Gastroesophageal sphincter (tissue), 3 donors: ENCODE measurements at regions not wholly inside any gene's neighbourhood (a gene's known extent, or its start where the extent isn't known, plus 50 kb on each side); places are given as distances from the start of the nearest gene placed in this dataset.

Experiments
- EP300 ChIP-seq: sonication (generic); formaldehyde crosslinking; IDR thresholded peaks from one replicate; pipeline ENCODE4 v1.6.1; 2017; ENCODE audit warnings: antibody characterized with exemption, mild to moderate bottlenecking
- TF ChIP-seq, protein P1 (sequence below), 4 experiments: fragments of 200-600 bp in 2 of 4; fragments of 450-650 bp in 2 of 4; sonication (generic) in 1 of 4; IDR thresholded peaks; one replicate each; pipeline ENCODE4 v1.5.1; 2017 to 2019; ENCODE audit warnings: antibody characterized with exemption in 4 of 4, mild to moderate bottlenecking in 2 of 4, moderate library complexity in 2 of 4

- no peak for TF ChIP-seq EP300
- TF ChIP-seq, protein P1, sequence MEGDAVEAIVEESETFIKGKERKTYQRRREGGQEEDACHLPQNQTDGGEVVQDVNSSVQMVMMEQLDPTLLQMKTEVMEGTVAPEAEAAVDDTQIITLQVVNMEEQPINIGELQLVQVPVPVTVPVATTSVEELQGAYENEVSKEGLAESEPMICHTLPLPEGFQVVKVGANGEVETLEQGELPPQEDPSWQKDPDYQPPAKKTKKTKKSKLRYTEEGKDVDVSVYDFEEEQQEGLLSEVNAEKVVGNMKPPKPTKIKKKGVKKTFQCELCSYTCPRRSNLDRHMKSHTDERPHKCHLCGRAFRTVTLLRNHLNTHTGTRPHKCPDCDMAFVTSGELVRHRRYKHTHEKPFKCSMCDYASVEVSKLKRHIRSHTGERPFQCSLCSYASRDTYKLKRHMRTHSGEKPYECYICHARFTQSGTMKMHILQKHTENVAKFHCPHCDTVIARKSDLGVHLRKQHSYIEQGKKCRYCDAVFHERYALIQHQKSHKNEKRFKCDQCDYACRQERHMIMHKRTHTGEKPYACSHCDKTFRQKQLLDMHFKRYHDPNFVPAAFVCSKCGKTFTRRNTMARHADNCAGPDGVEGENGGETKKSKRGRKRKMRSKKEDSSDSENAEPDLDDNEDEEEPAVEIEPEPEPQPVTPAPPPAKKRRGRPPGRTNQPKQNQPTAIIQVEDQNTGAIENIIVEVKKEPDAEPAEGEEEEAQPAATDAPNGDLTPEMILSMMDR (IDR thresholded peaks at IDR 0.05), result no peak
These were observed 60.9 kb upstream of the S1PR1 start for GRCh38 chr1:101175886-101176285.
